Vagina (tissue), 2 donors: ENCODE measurements at regions not wholly inside any gene's neighbourhood (a gene's known extent, or its start where the extent isn't known, plus 50 kb on each side); places are given as distances from the start of the nearest gene placed in this dataset.

Source experiments
- DNase-seq, 2 donors: peaks; one replicate each; pipeline ENCODE4 v3.0.0-alpha.2; 2017; ENCODE audit errors: extremely low spot score in 2 of 2
- H3K27ac ChIP-seq: fragments of 200-600 bp; sonication (generic); one replicate; pipeline ENCODE4 v1.5.1; 2019
- H3K27me3 ChIP-seq: fragments of 200-600 bp; sonication (generic); one replicate; pipeline ENCODE4 v1.5.1; 2019
- H3K36me3 ChIP-seq, 2 donors: fragments of 200-600 bp; sonication (generic); one replicate each; pipeline ENCODE4 v1.5.1; 2017 to 2019
- H3K4me1 ChIP-seq: fragments of 200-600 bp; sonication (generic); one replicate; pipeline ENCODE4 v1.5.1; 2019
- H3K4me3 ChIP-seq, 2 donors: fragments of 200-600 bp; sonication (generic); 1 replicate in 1 of 2; 2 replicates in 1 of 2; pipeline ENCODE4 v1.5.1; 2016 to 2019
- H3K9me3 ChIP-seq: fragments of 200-600 bp; sonication (generic); one replicate; pipeline ENCODE4 v1.5.1; 2019
- CTCF ChIP-seq, 3 experiments: fragments of 450-650 bp in 2 of 3; fragments of 200-600 bp in 1 of 3; sonication (generic) in 1 of 3; IDR thresholded peaks; one replicate each; pipeline ENCODE4 v1.5.1; 2017 to 2019; ENCODE audit warnings: antibody characterized with exemption in 3 of 3, mild to moderate bottlenecking in 2 of 3, moderate library complexity in 2 of 3
- POLR2A ChIP-seq, 2 donors: fragments of 450-650 bp; IDR thresholded peaks; one replicate each; pipeline ENCODE4 v1.6.1; 2017; ENCODE audit warnings: antibody characterized with exemption in 2 of 2, mild to moderate bottlenecking in 2 of 2, moderate library complexity in 2 of 2
- POLR2AphosphoS5 ChIP-seq, 2 donors: sonication (generic); formaldehyde crosslinking; IDR thresholded peaks; one replicate each; pipeline ENCODE4 v1.9.0; 2017; ENCODE audit warnings: antibody characterized with exemption in 2 of 2, mild to moderate bottlenecking in 2 of 2, low read depth in 1 of 2; ENCODE audit not compliant: insufficient read depth in 1 of 2
- intact Hi-C: fragments of 100-400 bp; cut with DNase I; formaldehyde crosslinking; loops from one replicate; pipeline ENCODE4 v1.15.1; 2023

GRCh38 chr6:19356692-19357091, 480.5 kb upstream of the ID4 start:
- intact Hi-C loops, result no loop called here
- DNase-seq, result no peak
- no peak overlapping the region for H3K27ac ChIP-seq
- no peaks in the 10 kb centered on the region for H3K27me3 ChIP-seq
- H3K4me3 ChIP-seq, result no peak overlapping the region
- no peaks in the 10 kb centered on the region for H3K4me1 ChIP-seq
- TF ChIP-seq POLR2A (IDR thresholded peaks at IDR 0.05) (no peak), CTCF (IDR thresholded peaks at IDR 0.05) (no peak), POLR2AphosphoS5 (IDR thresholded peaks at IDR 0.05; ENCODE audit: insufficient read depth in 1 of 2, low read depth in 1 of 2) (no peak)
- no peaks in the 10 kb centered on the region for H3K36me3 ChIP-seq
- no peaks in the 10 kb centered on the region for H3K9me3 ChIP-seq

GRCh38 chr6:19362396-19362795, 474.8 kb upstream of the ID4 start:
- DNase-seq, result no peak
- Histone ChIP-seq H3K27ac (no peak overlapping the region), H3K4me3 (no peak overlapping the region), H3K4me1 (no peaks in the 10 kb centered on the region), H3K36me3 (no peaks in the 10 kb centered on the region), H3K9me3 (no peaks in the 10 kb centered on the region), H3K27me3 (no peaks in the 10 kb centered on the region)
- no peak for TF ChIP-seq POLR2AphosphoS5 (IDR thresholded peaks at IDR 0.05; ENCODE audit: insufficient read depth in 1 of 2, low read depth in 1 of 2)
- no peak for TF ChIP-seq POLR2A (IDR thresholded peaks at IDR 0.05)
- TF ChIP-seq CTCF (IDR thresholded peaks at IDR 0.05), result no peak
- intact Hi-C loops, result no loop called here

GRCh38 chr6:19368511-19368910, 468.7 kb upstream of the ID4 start:
- no peaks in the 10 kb centered on the region for H3K36me3 ChIP-seq
- DNase-seq, result no peak
- no peaks in the 10 kb centered on the region for H3K27me3 ChIP-seq
- no peak for TF ChIP-seq CTCF (IDR thresholded peaks at IDR 0.05)
- no peak for TF ChIP-seq POLR2AphosphoS5 (IDR thresholded peaks at IDR 0.05; ENCODE audit: insufficient read depth in 1 of 2, low read depth in 1 of 2)
- no peak for TF ChIP-seq POLR2A (IDR thresholded peaks at IDR 0.05)
- H3K4me1 ChIP-seq, result no peaks in the 10 kb centered on the region
- H3K4me3 ChIP-seq, result no peak overlapping the region
- H3K27ac ChIP-seq, result no peak overlapping the region
- intact Hi-C loops, result no loop called here
- H3K9me3 ChIP-seq, result no peaks in the 10 kb centered on the region

- Histone ChIP-seq H3K27ac (no peak overlapping the region), H3K4me1 (no peaks in the 10 kb centered on the region), H3K4me3 (no peak overlapping the region), H3K9me3 (no peaks in the 10 kb centered on the region), H3K27me3 (no peaks in the 10 kb centered on the region), H3K36me3 (no peaks in the 10 kb centered on the region)
- no peak for DNase-seq
- intact Hi-C loops, result no loop called here
- no peak for TF ChIP-seq CTCF (IDR thresholded peaks at IDR 0.05)
- no peak for TF ChIP-seq POLR2A (IDR thresholded peaks at IDR 0.05)
- no peak for TF ChIP-seq POLR2AphosphoS5 (IDR thresholded peaks at IDR 0.05; ENCODE audit: insufficient read depth in 1 of 2, low read depth in 1 of 2)
Measured at GRCh38 chr6:19369785-19370184, 467.4 kb upstream of the ID4 start.

- TF ChIP-seq POLR2A (IDR thresholded peaks at IDR 0.05) (no peak), POLR2AphosphoS5 (IDR thresholded peaks at IDR 0.05; ENCODE audit: insufficient read depth in 1 of 2, low read depth in 1 of 2) (no peak), CTCF (IDR thresholded peaks at IDR 0.05) (no peak)
- Histone ChIP-seq H3K4me1 (no peaks in the 10 kb centered on the region), H3K27me3 (no peaks in the 10 kb centered on the region), H3K9me3 (no peaks in the 10 kb centered on the region), H3K36me3 (no peaks in the 10 kb centered on the region), H3K27ac (no peak overlapping the region), H3K4me3 (no peak overlapping the region)
- intact Hi-C loops, result no loop called here
- DNase-seq, result no peak
Measured at GRCh38 chr6:19370831-19371230, 466.3 kb upstream of the ID4 start.
